Fibroblast of skin of right biceps (primary cell): ENCODE measurements at regions not wholly inside any gene's neighbourhood (a gene's known extent, or its start where the extent isn't known, plus 50 kb on each side); places are given as distances from the start of the nearest gene placed in this dataset.
"Not testable (repeated sequence)": the region's sequence is repeated elsewhere in the genome, so short reads cannot be mapped to it uniquely, and the experiment has no call there.

Experiments used
- DNase-seq: peaks from one replicate; pipeline ENCODE4 v3.0.0-alpha.2; 2013

DNA sequence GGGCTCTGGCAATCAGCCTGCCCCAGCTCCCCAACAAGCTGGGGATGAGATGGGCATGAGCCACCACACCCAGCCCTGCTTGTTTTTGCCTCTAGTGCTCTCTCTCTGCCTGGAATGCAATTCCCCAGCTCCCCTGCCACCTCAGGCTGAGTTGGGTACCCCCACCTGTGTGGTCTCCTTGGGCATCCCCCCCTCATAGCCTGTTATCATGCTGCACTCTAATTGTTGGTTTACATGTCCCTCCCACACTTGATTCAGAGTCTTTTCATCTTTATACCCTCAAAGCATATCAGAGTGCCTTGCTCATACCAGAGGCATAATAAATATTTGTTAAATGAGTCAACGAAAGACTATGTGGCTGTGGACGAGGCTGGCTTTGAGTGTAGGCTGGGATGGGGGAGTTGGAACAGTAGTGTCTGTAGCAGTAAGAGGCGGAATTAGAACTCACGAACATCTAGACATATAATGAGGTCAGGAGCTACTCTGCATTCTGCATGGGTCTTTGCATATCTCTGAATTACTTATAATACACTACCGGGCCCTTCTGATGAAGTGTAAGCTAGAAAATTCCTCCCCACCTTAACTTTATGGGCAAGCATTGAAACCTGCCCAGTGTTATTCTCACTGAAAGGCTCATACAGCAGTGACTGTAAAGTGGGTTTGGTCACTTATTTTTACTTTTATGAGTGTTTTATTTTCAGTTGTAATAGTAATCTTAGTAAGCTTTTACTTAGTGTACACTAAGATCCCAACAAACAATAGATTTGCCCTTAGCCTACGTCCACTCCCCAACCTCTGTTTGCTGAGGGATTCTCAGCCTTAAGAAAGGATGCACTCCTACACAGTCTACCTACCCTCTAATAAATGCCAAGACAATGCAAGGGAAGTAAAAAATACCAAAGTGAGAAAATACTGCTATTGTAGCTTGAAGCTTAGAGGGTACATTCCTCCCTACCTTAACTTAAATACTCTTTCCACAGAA lies 58.7 kb downstream of the EDN1 start:
- DNase-seq = peak; percentile 88

DNA sequence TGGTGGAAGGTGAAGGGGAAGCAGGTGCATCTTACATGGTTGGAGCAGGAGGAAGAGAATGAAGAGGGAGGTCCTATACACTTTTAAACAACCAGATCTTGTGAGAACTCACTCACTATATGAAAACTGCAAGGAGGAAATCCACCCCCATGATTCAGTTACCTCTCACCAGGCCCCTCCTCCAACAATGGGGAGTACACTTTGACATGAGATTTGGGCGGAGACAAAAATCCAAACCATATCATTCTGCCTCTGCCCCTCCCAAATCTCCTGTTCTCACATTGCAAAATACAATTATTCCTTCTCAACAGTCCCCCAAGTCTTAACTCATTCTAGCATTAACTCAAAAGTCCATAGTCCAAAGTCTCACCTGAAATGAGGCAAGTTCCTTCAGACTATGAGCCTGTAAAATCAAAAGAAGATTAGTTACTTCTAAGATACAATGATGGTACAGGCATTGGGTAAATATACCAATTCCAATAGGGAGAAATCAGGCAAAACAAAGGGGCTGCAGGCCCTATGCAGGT lies 60.5 kb downstream of the EDN1 start:
- no peak for DNase-seq

DNA sequence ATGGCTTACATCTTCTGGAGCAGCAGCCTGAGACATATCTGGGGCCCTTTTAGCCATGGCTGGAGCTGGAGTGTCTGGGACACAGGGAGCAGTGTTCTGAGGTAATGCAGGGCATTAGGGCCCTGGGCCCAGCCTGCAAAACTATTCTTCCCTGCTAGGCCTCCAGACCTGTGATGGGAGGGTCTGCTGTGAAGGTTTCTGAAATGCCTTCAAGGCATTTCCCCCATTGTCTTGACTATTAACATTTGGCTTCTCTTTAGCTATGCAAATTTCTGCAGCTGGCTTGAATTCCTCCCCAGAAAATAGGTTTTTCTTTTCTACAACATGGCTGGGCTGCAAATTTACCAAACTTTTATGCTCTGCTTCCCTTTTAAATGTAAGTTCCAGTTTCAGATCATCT lies 61.5 kb downstream of the EDN1 start:
- DNase-seq = no peak

DNA sequence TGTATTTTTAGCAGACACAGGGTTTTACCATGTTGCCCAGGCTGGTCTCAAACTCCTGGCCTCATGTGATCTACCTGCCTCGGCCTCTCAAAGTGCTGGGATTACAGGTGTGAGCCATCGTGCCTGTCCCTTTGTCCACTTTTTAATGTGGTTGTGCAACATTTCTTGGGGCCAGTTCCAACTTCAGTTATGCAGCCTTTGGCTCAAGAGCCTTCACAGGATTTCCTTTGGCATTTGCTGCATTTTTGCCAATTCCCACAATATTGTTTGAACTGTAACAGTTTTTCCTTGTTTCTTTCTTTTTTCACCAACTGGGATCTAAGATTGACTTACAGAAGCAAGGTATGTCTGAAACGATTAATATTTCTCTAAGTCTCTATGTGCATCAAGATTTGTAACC lies 63.6 kb downstream of the EDN1 start:
- DNase-seq = no peak

DNA sequence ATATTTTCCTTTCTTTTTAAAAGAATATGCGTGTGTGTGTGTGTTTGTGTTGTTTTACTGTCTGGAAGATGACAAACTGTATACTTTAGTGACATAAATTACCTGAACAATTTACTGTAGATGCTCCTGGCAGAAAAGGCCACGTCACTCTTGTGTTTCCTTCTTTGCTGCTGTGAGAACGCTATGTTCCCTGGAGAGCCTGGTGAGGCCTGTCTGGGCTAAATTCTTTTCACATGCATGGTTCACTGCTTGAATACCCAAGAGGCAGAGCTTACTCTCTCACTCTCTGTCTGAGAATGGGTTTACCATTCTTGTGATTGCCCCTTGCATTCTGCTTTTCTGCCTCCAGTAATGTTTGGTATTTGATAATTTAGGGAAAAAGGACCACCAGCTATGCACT lies 64.3 kb downstream of the EDN1 start:
- DNase-seq = peak; percentile 75

DNA sequence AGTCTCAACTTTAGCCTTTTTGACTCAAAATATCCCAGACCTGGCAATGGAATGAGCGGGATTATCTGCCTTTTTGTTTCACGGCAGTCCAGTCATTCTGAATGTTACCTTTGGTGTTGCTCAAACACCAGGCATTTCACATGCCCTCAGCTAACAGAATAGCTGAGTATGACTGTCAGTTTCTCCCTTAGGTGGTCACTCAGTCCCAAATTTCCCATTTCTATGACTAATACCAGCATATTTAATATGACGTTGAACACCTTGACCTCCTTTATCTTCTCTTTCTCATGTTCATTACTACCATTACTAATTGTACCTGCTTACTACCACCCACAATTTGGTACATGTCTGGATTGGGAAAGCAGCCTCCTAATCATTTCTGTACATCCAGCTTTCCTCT lies 65.2 kb downstream of the EDN1 start:
- DNase-seq = no peak

DNA sequence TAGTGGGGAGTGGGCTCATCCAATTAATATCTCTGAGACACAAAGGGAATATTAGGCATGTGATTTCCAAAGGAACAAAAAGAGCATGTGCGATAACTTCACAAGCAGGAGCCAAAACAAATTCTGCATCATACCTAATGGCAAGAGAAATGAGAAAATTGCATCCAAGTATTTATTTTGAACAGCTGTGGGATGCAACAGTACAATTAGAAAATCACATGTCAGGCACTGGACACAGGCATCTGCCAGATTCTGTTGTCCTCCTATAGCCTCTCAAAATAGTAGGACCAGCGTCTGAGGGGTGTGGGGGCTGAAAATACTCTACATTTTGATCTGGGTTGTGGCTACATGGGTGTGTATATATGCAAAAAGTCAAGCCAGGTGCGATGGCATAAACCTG lies 66.3 kb downstream of the EDN1 start:
- DNase-seq = no peak

DNA sequence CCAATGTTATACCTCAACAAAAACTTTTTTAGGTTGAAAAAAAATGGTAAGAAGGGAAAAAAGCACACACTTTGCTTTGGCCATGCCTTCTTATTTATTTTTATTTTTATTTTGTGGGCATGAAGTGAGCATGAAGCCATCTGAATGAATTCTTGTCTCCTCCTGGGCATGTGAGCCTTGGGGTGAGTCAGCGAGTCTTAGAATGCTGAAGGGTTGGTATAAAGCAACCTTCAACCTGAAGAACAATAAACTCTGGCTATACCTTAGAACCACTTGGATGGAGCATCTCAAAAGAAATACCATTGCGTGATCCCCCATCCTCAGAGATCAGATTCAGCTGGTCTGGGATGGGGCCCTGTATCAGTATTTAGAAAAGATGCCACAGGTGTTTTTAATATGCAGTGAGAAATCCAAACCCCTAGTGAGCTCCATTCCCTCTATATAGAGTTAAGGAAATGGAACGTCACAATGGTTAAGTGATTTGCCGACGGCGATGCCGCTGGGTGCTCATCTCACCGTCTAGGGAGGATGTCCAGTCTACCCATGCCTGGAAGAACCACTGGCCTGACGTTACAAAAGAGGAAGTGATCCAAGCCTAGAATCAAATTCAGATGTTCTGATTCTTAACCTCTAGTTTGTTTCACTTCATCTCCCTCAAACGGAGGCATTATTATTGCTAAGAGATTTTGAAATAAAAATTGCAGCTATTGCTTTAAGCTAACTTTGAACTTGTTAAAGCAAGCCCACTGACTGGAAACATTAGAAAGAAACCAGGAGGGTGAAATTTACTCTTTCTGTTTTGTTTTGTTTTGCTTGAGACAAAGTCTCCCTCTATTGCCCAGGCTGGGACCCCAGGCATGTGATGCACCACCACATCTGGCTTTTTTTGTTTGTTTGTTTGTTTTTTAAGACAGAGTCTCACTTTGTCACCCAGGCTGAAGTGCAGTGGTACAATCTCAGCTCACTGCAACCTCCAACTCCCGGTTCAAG lies 67.1 kb downstream of the EDN1 start:
- peak; percentile 20 for DNase-seq

DNA sequence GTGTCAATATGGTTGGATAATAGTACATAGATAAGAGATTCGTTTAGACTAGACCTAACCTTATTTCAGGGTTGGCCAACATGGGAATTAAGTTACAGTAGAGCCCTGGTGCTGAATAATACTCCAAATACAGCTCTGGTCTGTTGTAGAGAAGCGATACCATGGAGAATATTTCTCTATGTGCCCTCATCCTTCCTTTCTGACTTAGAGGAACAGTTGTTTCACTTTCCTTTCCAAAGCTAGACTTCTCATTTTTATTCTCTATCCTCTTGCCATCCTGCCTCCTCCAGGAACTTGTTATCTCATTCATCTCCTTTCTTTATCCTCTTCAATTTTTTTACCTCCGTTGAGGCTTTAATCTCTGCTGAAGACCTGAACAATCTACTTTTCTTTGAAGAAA lies 68.9 kb downstream of the EDN1 start:
- DNase-seq = no peak

DNA sequence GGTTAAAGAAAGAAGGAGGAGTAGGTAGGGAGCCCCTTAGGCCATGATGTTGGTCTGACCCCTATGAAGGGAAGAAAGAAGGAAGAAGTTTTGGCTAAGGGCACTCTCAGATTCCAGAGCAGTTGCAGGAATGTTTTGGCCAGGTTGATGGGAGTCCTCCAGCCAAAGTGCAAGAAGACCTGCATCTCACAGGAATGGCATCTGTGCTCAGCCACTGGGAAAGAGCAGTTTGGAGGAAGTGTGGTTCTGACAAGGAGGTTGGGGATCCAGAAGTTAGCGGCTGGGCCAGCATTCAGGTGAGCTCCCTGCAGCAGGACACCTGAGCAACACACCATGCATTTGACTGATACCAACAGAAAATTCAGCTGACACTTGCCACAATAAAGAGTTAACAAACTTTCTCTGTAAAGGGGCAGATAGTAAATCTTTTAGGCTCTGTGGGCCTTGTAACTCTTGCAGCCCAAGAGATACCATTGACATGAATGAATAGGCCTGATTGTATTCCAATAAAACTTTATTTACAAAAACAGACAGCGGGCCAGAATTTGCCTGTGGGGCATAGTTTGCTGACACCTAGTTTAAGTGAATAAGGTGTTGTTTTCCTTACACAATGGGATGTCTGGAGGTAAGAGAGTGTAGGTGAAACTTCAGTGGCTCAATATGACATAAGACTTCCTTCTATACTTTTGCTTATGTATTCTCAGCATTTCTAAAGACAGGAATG lies 71.0 kb downstream of the EDN1 start:
- DNase-seq = no peak

DNA sequence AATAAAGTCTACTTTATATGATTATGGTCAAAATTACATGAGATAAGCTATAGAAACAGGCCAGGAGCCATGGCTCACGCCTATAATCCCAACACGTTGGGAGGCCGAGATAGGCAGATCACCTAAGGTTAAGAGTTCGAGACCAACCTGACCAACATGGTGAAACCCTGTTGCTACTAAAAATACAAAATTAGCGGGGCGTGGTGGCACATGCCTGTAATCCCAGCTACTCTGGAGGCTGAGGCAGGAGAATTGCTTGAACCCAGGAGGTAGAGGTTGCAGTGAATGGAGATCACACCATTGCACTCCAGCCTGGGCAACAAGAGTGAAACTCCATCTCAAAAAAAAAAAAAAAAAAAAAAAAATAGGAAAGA lies 73.1 kb downstream of the EDN1 start:
- not testable (repeated sequence) for DNase-seq

DNA sequence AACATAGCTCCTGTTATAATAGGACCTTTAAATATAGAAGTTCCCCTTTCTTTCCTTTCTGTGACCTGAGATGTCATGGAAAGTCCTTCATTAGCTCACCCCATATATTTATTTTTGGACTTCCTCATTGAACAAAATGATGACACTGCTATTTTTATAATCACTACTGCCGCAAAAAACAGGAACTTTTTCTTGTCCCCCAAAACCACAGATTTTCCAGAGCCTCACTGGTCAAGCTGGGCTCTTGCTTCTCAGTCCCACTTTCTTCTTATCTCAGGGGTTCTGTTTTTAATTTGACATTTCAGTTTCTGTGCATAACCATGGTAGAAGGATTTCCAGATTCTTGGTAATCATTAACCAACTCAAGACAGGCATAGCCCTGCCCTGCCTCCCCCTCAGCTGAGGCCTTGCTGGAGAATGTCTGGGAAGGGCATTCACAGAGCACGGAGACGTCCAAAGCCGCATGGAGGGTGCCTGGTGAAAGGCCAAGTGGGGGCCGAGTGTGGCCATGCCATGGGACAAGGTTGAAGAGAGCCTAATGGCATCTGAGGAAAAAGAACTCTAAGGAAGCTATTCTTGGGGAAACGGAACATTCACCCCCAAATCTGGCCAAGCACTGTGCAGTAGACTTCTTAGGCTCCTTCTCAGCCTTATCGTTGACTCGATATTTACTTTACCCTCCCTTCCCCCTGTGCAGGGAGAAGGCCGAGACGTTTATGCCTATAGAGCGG lies 73.7 kb downstream of the EDN1 start:
- no peak for DNase-seq

DNA sequence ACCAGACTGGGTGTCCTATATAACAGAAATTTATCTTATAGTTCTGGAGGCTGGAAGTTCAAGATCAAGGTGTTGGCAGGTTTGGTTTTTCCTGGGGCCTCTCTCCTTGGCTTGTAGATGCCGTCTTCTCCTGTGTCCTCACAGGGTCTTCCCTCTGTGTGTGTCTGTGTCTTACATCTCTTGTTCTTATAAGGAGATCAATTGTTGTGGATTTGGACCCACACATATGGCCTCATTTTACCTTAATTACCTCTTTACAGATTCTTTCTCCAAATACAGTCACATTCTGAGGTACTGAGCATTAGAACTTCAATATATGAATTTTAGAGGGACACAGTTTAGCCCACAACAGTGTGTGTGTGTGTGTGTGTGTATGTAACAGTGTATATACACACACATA lies 74.5 kb downstream of the EDN1 start:
- DNase-seq = no peak

DNA sequence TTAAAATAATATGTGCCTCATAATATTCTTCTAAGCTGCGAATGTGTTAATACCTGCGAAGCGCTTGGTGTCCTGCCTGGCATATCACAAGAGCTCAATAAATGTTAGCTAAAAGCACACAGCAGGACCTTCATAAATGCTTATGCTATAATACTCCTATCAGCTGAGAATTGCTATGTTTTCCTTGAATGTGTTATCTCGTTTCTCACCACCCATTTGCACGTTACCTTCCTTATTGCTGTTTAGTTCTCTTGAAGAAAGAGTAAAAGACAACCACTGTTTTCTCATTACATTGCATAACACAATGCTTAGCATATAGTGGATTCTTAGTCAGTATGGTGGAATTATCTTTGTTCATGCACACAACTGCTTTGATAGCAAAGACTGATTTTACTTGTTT lies 76.6 kb downstream of the EDN1 start:
- DNase-seq = no peak

DNA sequence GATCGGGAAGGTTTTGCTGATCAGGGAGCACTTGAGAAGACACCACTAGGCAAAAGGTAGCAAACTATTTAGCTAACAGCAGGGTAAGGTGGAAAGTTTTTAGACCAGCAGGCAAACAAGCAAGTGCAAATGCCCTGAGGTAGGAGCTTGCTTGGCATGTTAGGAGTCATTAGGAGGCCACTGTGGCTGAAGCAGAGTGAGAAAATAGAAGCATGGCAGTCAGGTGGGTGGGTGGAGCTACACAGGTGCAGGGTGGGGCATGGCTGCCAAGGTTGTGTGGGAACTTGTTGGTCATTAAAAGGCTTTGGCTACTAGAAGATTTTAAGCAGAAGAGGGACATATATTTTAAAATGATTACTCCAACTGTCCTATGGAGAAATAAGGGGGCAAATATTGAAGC lies 77.3 kb downstream of the EDN1 start:
- DNase-seq = no peak

DNA sequence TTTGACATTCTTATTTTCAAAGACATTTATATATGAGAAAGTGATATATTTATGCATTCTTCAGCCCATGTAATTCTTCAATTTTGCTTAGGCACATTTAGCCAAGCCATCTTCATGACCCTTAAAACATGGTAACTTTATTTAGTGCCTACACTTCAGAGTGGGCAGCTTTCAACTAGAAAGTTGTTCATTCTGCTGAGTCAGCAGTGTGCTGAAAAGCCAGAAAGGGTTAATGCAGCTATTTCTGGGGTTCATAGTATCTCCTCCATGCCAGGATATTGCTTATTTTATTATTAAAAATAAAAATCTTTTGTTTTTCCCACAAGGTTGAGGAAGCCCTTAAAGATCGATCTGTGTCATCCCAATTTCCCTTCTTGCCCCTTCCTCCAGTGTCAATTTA lies 79.2 kb downstream of the EDN1 start:
- DNase-seq = no peak

DNA sequence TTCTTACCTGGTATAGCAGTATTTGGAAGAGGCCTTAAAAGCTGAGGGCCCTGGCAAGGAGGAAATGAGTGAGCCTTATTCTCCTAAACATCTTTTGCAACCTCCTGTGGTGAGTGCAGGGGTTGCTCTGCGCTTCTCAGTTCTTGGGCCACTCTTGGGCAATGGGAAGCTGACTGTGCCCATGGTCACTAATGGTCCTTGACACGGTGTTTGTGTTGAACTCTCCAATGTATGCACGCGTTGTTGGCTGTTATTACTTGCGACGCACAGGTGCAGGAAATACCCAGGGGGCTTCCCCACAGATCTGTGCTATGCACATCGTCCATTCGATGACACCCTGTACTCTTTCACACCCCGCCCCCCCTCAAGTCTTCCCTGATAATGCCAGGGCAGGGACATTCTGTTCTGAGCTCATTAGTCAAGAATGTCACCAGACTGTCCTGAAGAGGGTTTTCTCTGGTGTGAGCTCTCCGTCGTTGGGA lies 79.7 kb downstream of the EDN1 start:
- no peak for DNase-seq

DNA sequence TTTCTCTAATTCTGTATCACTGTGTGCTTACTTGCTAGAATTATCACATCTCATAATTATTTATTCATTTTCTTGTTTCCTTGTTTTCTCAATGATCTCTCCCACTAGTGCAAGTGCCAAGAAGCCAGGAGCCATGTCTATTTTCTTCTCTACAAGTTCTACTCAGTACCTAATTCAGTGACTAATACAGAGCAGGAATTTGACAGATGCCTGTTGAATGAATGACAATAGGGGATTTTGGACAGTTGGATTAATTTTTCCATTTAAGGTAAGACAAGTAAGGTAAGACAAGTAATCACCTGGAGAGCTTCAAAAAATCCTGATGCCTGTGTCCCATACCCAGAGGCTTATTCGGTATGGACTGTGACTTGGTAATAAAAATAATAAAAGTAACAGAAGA lies 81.0 kb downstream of the EDN1 start:
- no peak for DNase-seq

DNA sequence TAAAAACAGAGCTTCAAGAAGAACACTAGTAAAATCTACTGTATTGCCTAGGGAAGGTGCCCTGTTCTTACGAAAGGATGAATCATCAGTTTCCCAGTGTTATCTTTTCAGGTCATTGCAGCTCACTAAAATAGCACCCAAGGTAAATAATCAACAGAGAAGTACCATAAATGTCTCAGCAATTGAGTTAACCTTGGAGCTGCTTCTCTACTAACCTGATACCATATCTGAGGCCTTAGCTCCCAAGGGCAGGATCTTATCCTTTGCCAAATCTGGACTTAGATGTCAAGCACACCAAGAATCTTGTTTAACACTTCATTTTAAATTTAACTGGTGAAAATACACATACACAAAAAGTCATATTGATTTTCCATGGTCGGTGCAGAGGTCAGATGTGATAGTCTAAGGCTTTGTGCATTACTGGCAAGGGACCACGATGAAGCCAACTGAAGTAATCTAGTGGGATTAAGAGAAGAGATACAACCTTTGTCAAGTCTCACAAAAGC lies 81.5 kb downstream of the EDN1 start:
- DNase-seq = no peak

DNA sequence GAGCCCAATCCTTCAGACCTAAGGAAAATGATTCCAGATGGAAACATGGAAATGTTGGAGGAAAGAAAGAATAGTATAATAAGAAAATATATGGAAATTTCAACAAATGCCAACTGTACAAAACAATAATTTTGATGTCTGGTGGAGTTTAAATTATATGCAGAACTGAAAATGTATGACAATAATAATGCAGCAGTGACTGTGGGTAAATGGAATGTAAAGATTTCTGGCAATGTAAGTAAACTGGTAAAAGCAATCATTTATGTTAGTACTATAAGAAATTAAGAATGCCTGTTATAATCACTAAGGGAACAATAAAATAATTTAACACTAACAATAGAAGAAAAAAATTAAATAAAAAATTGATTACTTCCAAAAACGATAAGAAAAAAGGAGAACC lies 89.0 kb downstream of the EDN1 start:
- DNase-seq = peak; percentile 46

DNA sequence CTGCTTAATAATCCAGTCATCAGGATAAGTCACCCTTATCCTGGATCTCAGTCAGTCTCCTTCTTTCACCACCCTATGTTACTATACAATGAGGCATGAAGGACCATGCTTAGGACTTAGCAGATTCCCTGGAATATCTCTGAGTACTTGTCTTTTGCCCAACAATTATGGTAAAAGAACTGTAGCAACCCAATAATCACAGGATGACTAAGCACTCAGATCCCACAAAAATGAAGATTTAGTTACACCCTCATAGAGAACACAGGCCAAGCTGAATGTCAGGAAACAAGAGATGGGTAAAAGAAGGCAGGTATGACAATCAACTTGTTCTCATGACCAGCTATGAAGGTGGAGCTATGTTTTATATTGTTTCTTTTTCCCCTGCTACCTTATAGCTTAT lies 91.4 kb downstream of the EDN1 start:
- peak; percentile 50 for DNase-seq

DNA sequence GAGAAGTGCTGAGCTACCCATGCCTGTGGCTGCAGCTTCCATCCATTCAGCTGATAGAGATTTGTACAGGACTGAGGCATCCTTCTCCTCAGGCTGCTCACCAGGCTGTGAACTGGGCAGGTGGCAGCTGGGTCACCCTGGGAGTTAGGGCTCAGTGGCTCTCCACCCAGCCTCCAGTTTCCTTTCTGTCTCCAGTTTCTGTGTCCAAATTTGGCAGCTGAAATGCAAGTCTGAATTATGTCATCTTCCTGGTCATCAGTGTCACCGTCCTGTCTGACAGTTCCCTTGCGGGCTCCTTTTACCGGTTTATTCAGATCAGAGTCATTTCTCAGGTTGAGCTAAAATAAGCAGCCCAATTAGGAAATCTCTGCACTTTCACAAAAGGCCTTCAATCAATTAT lies 93.3 kb downstream of the EDN1 start:
- DNase-seq = no peak
